PC-9 (cell line): ENCODE measurements at regions not wholly inside any gene's neighbourhood (a gene's known extent, or its start where the extent isn't known, plus 50 kb on each side); places are given as distances from the start of the nearest gene placed in this dataset.

ENCODE experiments used
- BruUV-seq: library from RNA; stranded (reverse); fragments of 400-500 nt; replicated peaks from 2 replicates; lab custom pipeline; 2021; lab: Mats Ljungman, UMichigan
- CTCF ChIA-PET: fragments of 300-600 bp; sonication (Branson Sonifier 250); formaldehyde crosslinking; loops from one replicate; lab custom pipeline; 2022; ENCODE audit warnings: antibody characterized with exemption; lab: Charles Lee
- POLR2A ChIA-PET: fragments of 300-600 bp; sonication (Branson Sonifier 250); formaldehyde crosslinking; loops from one replicate; lab custom pipeline; 2022; ENCODE audit warnings: antibody characterized with exemption; ENCODE audit not compliant: unreplicated experiment; lab: Charles Lee
- DNase-seq, 2 experiments: peaks; one replicate each; pipeline versions ENCODE4 v3.0.0 to v3.0.0-alpha.2; 2015 to 2022; ENCODE audit warnings: mixed read lengths in 1 of 2
- H2AFZ ChIP-seq: fragments of 200-600 bp; sonication (generic); 2 replicates; pipeline ENCODE4 v1.8.1; 2017; ENCODE audit warnings: antibody characterized with exemption
- H3F3A ChIP-seq: fragments of 200-600 bp; sonication (generic); 2 replicates; pipeline ENCODE4 v1.8.1; 2017; ENCODE audit warnings: antibody characterized with exemption, mild to moderate bottlenecking, low read depth; ENCODE audit not compliant: insufficient read depth
- H3K27ac ChIP-seq: fragments of 200-600 bp; sonication (generic); 2 replicates; pipeline ENCODE4 v1.6.1; 2016; ENCODE audit warnings: mixed run types
- H3K27me3 ChIP-seq: fragments of 200-600 bp; sonication (generic); 2 replicates; pipeline ENCODE4 v1.6.1; 2016; ENCODE audit warnings: low read depth, mixed run types; ENCODE audit not compliant: insufficient read depth
- H3K36me3 ChIP-seq: fragments of 200-600 bp; sonication (generic); 2 replicates; pipeline ENCODE4 v1.6.1; 2016; ENCODE audit warnings: low read depth, mixed run types
- H3K4me1 ChIP-seq: fragments of 200-600 bp; sonication (generic); replicated peaks from 2 replicates; pipeline ENCODE4 v1.6.1; 2016; ENCODE audit warnings: mixed run types; ENCODE audit not compliant: insufficient read depth
- H3K4me2 ChIP-seq: fragments of 200-600 bp; sonication (generic); 2 replicates; pipeline ENCODE4 v1.6.1; 2017; ENCODE audit warnings: mixed run types
- H3K4me3 ChIP-seq: fragments of 200-600 bp; sonication (generic); 2 replicates; pipeline ENCODE4 v1.6.1; 2016; ENCODE audit warnings: mixed run types
- H3K79me2 ChIP-seq: fragments of 200-600 bp; sonication (generic); 2 replicates; pipeline ENCODE4 v1.6.1; 2017; ENCODE audit warnings: low read depth, mixed run types
- H3K9me2 ChIP-seq: fragments of 200-600 bp; sonication (generic); 2 replicates; pipeline ENCODE4 v1.8.1; 2017; ENCODE audit warnings: mild to moderate bottlenecking; ENCODE audit not compliant: insufficient read depth
- H3K9me3 ChIP-seq: fragments of 200-600 bp; sonication (generic); 2 replicates; pipeline ENCODE4 v1.8.1; 2016; ENCODE audit warnings: low read depth; ENCODE audit not compliant: insufficient read depth
- H4K20me1 ChIP-seq: fragments of 200-600 bp; sonication (generic); 2 replicates; pipeline ENCODE4 v1.8.1; 2017; ENCODE audit not compliant: insufficient read depth
- CTCF ChIP-seq: fragments of 200-600 bp; sonication (generic); conservative IDR thresholded peaks from 2 replicates; pipeline ENCODE4 v1.6.1; 2017; ENCODE audit warnings: mixed run types, antibody characterized with exemption, mild to moderate bottlenecking, moderate library complexity
- EZH2 ChIP-seq: fragments of 200-600 bp; sonication (generic); IDR thresholded peaks from 2 replicates; pipeline ENCODE4 v1.8.0; 2017; ENCODE audit warnings: antibody characterized with exemption, low read depth
- intact Hi-C: fragments of 100-400 bp; cut with micrococcal nuclease; formaldehyde crosslinking; loops from one replicate; pipeline ENCODE4 v1.10.0; 2022; ENCODE audit not compliant: unreplicated experiment

- no peaks in the 10 kb centered on the region for H3F3A ChIP-seq
- H3K4me3 ChIP-seq = no peak overlapping the region
- no peak overlapping the region for H2AFZ ChIP-seq
- no peaks in the 10 kb centered on the region for H3K36me3 ChIP-seq
- no peaks in the 10 kb centered on the region for H3K9me2 ChIP-seq
- no peaks in the 10 kb centered on the region for H3K4me1 ChIP-seq
- H3K79me2 ChIP-seq = no peaks in the 10 kb centered on the region
- no TSS peak for BruUV-seq
- CTCF ChIA-PET = no interaction called here
- POLR2A ChIA-PET = no interaction called here
- DNase-seq = no peak
- H3K27ac ChIP-seq = no peak overlapping the region
- no peaks in the 10 kb centered on the region for H3K9me3 ChIP-seq
- no peaks in the 10 kb centered on the region for H3K27me3 ChIP-seq
- H3K4me2 ChIP-seq = no peak overlapping the region
- intact Hi-C loops = no loop called here
- TF ChIP-seq CTCF (no peak), EZH2 (no peak)
- H4K20me1 ChIP-seq = no peaks in the 10 kb centered on the region
These were observed 393.4 kb upstream of the TMPO start for GRCh38 chr12:98121963-98122362.

- no peaks in the 10 kb centered on the region for H3K36me3 ChIP-seq
- H3K9me2 ChIP-seq = no peaks in the 10 kb centered on the region
- no peaks in the 10 kb centered on the region for H3K9me3 ChIP-seq
- no peaks in the 10 kb centered on the region for H3F3A ChIP-seq
- no peak for TF ChIP-seq EZH2
- TF ChIP-seq CTCF = no peak
- no peaks in the 10 kb centered on the region for H3K4me1 ChIP-seq
- CTCF ChIA-PET = no interaction called here
- H3K4me2 ChIP-seq = no peak overlapping the region
- H3K4me3 ChIP-seq = no peak overlapping the region
- no peaks in the 10 kb centered on the region for H3K27me3 ChIP-seq
- H3K27ac ChIP-seq = no peak overlapping the region
- intact Hi-C loops = no loop called here
- no peaks in the 10 kb centered on the region for H4K20me1 ChIP-seq
- no peaks in the 10 kb centered on the region for H3K79me2 ChIP-seq
- POLR2A ChIA-PET = no interaction called here
- no TSS peak for BruUV-seq
- H2AFZ ChIP-seq = no peak overlapping the region
- no peak for DNase-seq
These were observed 392.3 kb upstream of the TMPO start for GRCh38 chr12:98123021-98123461.

- no peaks in the 10 kb centered on the region for H3F3A ChIP-seq
- CTCF ChIA-PET = no interaction called here
- H2AFZ ChIP-seq = no peak overlapping the region
- intact Hi-C loops = no loop called here
- POLR2A ChIA-PET = no interaction called here
- no peaks in the 10 kb centered on the region for H3K79me2 ChIP-seq
- no peak for DNase-seq
- H3K9me3 ChIP-seq = no peaks in the 10 kb centered on the region
- no peak overlapping the region for H3K4me2 ChIP-seq
- BruUV-seq = no TSS peak
- H3K9me2 ChIP-seq = no peaks in the 10 kb centered on the region
- TF ChIP-seq CTCF = no peak
- TF ChIP-seq EZH2 = no peak
- no peaks in the 10 kb centered on the region for H3K4me1 ChIP-seq
- H4K20me1 ChIP-seq = no peaks in the 10 kb centered on the region
- H3K27ac ChIP-seq = no peak overlapping the region
- H3K36me3 ChIP-seq = no peaks in the 10 kb centered on the region
- no peaks in the 10 kb centered on the region for H3K27me3 ChIP-seq
- H3K4me3 ChIP-seq = no peak overlapping the region
These were observed 388.6 kb upstream of the TMPO start for GRCh38 chr12:98126637-98127335.
